ENCODE measurements at regions not wholly inside any gene's neighbourhood (a gene's known extent, or its start where the extent isn't known, plus 50 kb on each side); places are given as distances from the start of the nearest gene placed in this dataset.
"Not testable (repeated sequence)": the region's sequence is repeated elsewhere in the genome, so short reads cannot be mapped to it uniquely, and the experiment has no call there.

DNA sequence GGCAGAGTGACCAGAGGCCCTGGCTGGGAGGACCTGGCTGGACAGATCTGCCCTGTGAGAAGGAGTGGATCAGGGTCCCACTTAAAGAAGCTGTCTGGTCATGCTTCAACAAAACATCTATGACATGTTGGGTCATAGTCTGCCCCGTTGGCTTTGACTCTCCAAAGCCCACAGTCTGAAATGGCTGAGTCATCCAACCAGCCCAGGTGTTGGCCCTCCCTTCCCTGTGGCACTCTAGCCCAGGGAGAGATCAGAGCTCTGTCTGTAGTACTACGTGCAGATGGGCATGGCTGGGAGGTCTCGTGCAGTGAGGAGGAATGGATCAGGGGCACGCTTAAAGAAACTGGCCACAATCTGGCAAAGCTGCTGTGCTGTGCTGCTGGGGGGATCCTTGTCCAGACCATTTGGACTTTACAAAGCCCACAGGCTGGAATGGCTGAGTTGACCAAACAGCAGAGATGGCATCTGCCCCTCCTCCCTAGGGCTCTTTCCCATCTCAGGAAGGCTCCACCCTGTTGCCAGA is 206.1 kb downstream of the TUSC1 start:
- no peaks in the 10 kb centered on the region for H3K4me1 Mint-ChIP-seq
- no peak for TF ChIP-seq CTCF (conservative IDR thresholded peaks at IDR 0.05)
- H3K27ac Mint-ChIP-seq (ENCODE audit: unreplicated experiment), result no peak overlapping the region

GRCh38 chr9:25461416-25461815 is 216.8 kb downstream of the TUSC1 start:
- H3K4me3 Mint-ChIP-seq, result no peak overlapping the region
- H3K27me3 Mint-ChIP-seq (ENCODE audit: low read depth), result no peaks in the 10 kb centered on the region
- peaks cover under 1% of the 10 kb centered on the region for H3K9me3 Mint-ChIP-seq
- H3K36me3 Mint-ChIP-seq (ENCODE audit: low read depth), result no peaks in the 10 kb centered on the region
- no peak overlapping the region for H3K27ac Mint-ChIP-seq (ENCODE audit: unreplicated experiment)
- no peak for DNase-seq (ENCODE audit: low read depth, low spot score)
- H3K4me1 Mint-ChIP-seq, result no peaks in the 10 kb centered on the region
- TF ChIP-seq CTCF (conservative IDR thresholded peaks at IDR 0.05), result no peak

More for the DNA sequence above, 206.1 kb downstream of the TUSC1 start:
- no peak overlapping the region for H3K4me3 Mint-ChIP-seq
- peaks cover 16% of the 10 kb centered on the region for H3K9me3 Mint-ChIP-seq
- H3K36me3 Mint-ChIP-seq (ENCODE audit: low read depth), result peaks cover 5% of the 10 kb centered on the region
- H3K27me3 Mint-ChIP-seq (ENCODE audit: low read depth), result no peaks in the 10 kb centered on the region
- no peak for DNase-seq (ENCODE audit: low read depth, low spot score)

GRCh38 chr9:25453875-25454274 is 224.4 kb downstream of the TUSC1 start:
- peaks cover 3% of the 10 kb centered on the region for H3K9me3 Mint-ChIP-seq
- H3K27me3 Mint-ChIP-seq (ENCODE audit: low read depth), result no peaks in the 10 kb centered on the region
- H3K4me3 Mint-ChIP-seq, result no peak overlapping the region
- no peaks in the 10 kb centered on the region for H3K36me3 Mint-ChIP-seq (ENCODE audit: low read depth)
- H3K27ac Mint-ChIP-seq (ENCODE audit: unreplicated experiment), result no peak overlapping the region
- H3K4me1 Mint-ChIP-seq, result no peaks in the 10 kb centered on the region
- no peak for DNase-seq (ENCODE audit: low read depth, low spot score)
- no peak for TF ChIP-seq CTCF (conservative IDR thresholded peaks at IDR 0.05)

- Mint-ChIP-seq H3K27me3 (ENCODE audit: low read depth) (no peaks in the 10 kb centered on the region), H3K36me3 (ENCODE audit: low read depth) (no peaks in the 10 kb centered on the region), H3K9me3 (no peaks in the 10 kb centered on the region), H3K27ac (ENCODE audit: unreplicated experiment) (no peak overlapping the region), H3K4me3 (no peak overlapping the region), H3K4me1 (no peaks in the 10 kb centered on the region)
- DNase-seq (ENCODE audit: low read depth, low spot score), result no peak
- no peak for TF ChIP-seq CTCF (conservative IDR thresholded peaks at IDR 0.05)
These were observed 228.7 kb downstream of the TUSC1 start for GRCh38 chr9:25449503-25449902.

DNA sequence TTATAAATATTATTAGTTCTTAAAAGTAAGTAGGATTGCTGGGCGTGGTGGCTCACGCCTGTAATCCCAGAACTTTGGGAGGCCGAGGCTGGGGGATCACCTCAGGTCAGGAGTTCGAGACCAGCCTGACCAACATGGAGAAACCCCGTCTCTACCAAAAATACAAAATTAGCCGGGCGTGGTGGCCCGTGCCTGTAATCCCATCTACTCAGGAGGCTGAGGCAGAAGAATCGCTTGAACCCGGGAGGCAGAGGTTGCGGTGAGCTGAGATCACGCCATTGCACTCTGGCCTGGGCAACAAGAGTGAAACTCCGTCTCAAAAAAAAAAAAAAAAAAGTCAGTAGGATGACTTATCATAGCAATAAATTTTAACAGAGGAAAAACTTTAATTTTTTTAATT is 232.5 kb downstream of the TUSC1 start:
- H3K27ac Mint-ChIP-seq (ENCODE audit: unreplicated experiment); H3K27me3 Mint-ChIP-seq (ENCODE audit: low read depth); H3K4me1 Mint-ChIP-seq; H3K4me3 Mint-ChIP-seq; DNase-seq (ENCODE audit: low read depth, low spot score); H3K36me3 Mint-ChIP-seq (ENCODE audit: low read depth); H3K9me3 Mint-ChIP-seq: not testable (repeated sequence)

DNA sequence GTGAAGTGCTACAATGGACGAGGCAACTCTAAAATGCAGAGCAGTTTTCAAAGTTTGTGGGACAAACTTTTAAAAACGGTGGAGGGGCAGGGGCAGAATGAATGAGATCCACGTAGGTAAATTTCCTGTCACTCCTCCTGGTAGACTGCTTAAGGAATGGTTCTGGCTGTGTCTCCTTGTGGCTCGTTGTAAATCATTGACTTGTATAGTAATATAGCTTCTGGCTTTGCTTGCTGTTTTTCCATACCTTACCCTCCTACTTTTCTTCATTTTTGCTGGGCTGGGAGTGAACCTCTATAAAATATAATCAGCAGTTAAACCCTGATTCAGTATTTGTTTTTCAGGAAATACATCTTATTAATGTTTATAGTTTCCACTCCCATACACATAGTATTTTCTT is 235.7 kb downstream of the TUSC1 start:
- no peak for TF ChIP-seq CTCF (conservative IDR thresholded peaks at IDR 0.05)
- no peak for DNase-seq (ENCODE audit: low read depth, low spot score)
- H3K4me3 Mint-ChIP-seq, result no peak overlapping the region
- H3K27ac Mint-ChIP-seq (ENCODE audit: unreplicated experiment), result no peak overlapping the region
- no peaks in the 10 kb centered on the region for H3K27me3 Mint-ChIP-seq (ENCODE audit: low read depth)
- H3K4me1 Mint-ChIP-seq, result no peaks in the 10 kb centered on the region
- H3K36me3 Mint-ChIP-seq (ENCODE audit: low read depth), result no peaks in the 10 kb centered on the region
- no peaks in the 10 kb centered on the region for H3K9me3 Mint-ChIP-seq
